Hepatocyte (in vitro differentiated cells): ENCODE measurements at regions not wholly inside any gene's neighbourhood (a gene's known extent, or its start where the extent isn't known, plus 50 kb on each side); places are given as distances from the start of the nearest gene placed in this dataset.

ENCODE experiments used
- CTCF ChIP-seq: fragments of 200-600 bp; sonication (generic); IDR thresholded peaks from 2 replicates; pipeline ENCODE4 v1.5.1; 2016; ENCODE audit warnings: antibody characterized with exemption, mild to moderate bottlenecking; ENCODE audit not compliant: poor library complexity
- EZH2 ChIP-seq: fragments of 200-600 bp; sonication (generic); IDR thresholded peaks from 2 replicates; pipeline ENCODE4 v1.6.1; 2016; ENCODE audit warnings: antibody characterized with exemption, mild to moderate bottlenecking, borderline replicate concordance
- EZH2phosphoT487 ChIP-seq: fragments of 200-600 bp; sonication (generic); IDR thresholded peaks from one replicate; pipeline ENCODE4 v1.6.1; 2018; ENCODE audit warnings: antibody characterized with exemption, mild to moderate bottlenecking, low read depth, moderate library complexity; ENCODE audit not compliant: unreplicated experiment, severe bottlenecking

- no peak for TF ChIP-seq EZH2phosphoT487
- no peak for TF ChIP-seq CTCF
- no peak for TF ChIP-seq EZH2
These were observed 261.8 kb upstream of the POU3F2 start for GRCh38 chr6:98572579-98572978.
